K562 (cell line): ENCODE measurements at regions not wholly inside any gene's neighbourhood (a gene's known extent, or its start where the extent isn't known, plus 50 kb on each side); places are given as distances from the start of the nearest gene placed in this dataset.

Experiments
- CBX3 ChIP-seq, 2 experiments: IDR thresholded peaks; 1 replicate in 1 of 2; 2 replicates in 1 of 2; pipeline ENCODE4 v1.6.1; 2012; ENCODE audit warnings: inconsistent platforms in 2 of 2, low read length in 2 of 2, borderline replicate concordance in 1 of 2, control low read depth in 1 of 2
- JUN ChIP-seq, 2 experiments: sonication (generic) in 1 of 2; formaldehyde crosslinking in 1 of 2; IDR thresholded peaks; 2 replicates each; pipeline versions ENCODE4 v1.6.1 to v1.8.0; 2012 to 2022; ENCODE audit warnings: borderline replicate concordance in 2 of 2, mild to moderate bottlenecking in 2 of 2, improper control_type of control experiment in 1 of 2, low read depth in 1 of 2, low read length in 1 of 2, missing genetic modification reagents in 1 of 2
- MEF2D ChIP-seq: conservative IDR thresholded peaks from 2 replicates; pipeline ENCODE4 v1.6.1; 2016; ENCODE audit warnings: low read depth, missing genetic modification characterization, missing compliant biosample characterization
- POLR2A ChIP-seq: fragments of 450-650 bp; conservative IDR thresholded peaks from 2 replicates; pipeline ENCODE4 v1.6.1; 2016
- ZBTB7A ChIP-seq: IDR thresholded peaks from 2 replicates; pipeline ENCODE4 v1.6.1; 2011; ENCODE audit warnings: low read depth, mild to moderate bottlenecking, low read length, moderate library complexity, borderline replicate concordance; ENCODE audit not compliant: control insufficient read depth

GRCh38 chr11:110862407-110862806 lies 150.2 kb upstream of the ARHGAP20 start:
- TF ChIP-seq MEF2D (tag) (no peak), JUN (IDR thresholded peaks at IDR 0.05; ENCODE audit: borderline replicate concordance, low read depth, low read length) (no peak), JUN (CRISPR knock-in tag; IDR thresholded peaks at IDR 0.05; ENCODE audit: borderline replicate concordance) (no peak), ZBTB7A (no peak), CBX3 (IDR thresholded peaks at IDR 0.05; ENCODE audit: borderline replicate concordance in 1 of 2, low read length in 2 of 2) (no peak), POLR2A (no peak)
